ENCODE measurements at regions not wholly inside any gene's neighbourhood (a gene's known extent, or its start where the extent isn't known, plus 50 kb on each side); places are given as distances from the start of the nearest gene placed in this dataset.

DNA sequence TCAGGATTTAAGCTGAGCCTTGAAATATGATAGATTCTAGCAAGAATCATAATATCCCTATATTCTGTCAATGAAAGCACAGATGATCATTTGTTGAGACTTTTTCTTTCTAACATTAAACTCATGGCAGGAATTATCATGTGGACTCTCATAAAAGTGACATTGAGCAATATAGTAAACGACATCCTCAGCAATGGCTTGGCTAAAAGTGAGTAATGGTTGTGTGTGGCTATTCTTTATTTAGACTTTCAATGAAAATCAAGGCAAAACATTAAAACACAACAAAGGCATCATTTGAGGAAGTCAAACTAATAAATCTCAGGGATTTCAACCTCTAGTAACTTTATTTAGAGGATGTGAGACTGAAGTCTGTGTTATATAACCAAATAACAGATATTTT, 257.8 kb upstream of the ADGRL4 start:
- TF ChIP-seq, protein P1, sequence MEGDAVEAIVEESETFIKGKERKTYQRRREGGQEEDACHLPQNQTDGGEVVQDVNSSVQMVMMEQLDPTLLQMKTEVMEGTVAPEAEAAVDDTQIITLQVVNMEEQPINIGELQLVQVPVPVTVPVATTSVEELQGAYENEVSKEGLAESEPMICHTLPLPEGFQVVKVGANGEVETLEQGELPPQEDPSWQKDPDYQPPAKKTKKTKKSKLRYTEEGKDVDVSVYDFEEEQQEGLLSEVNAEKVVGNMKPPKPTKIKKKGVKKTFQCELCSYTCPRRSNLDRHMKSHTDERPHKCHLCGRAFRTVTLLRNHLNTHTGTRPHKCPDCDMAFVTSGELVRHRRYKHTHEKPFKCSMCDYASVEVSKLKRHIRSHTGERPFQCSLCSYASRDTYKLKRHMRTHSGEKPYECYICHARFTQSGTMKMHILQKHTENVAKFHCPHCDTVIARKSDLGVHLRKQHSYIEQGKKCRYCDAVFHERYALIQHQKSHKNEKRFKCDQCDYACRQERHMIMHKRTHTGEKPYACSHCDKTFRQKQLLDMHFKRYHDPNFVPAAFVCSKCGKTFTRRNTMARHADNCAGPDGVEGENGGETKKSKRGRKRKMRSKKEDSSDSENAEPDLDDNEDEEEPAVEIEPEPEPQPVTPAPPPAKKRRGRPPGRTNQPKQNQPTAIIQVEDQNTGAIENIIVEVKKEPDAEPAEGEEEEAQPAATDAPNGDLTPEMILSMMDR (CRISPR knock-in tag; IDR thresholded peaks at IDR 0.05) = no peak
- TF ChIP-seq ESRRA (CRISPR knock-in tag; IDR thresholded peaks at IDR 0.05; ENCODE audit: low read depth) (no peak), SMAD1 (CRISPR knock-in tag; IDR thresholded peaks at IDR 0.05; ENCODE audit: borderline replicate concordance, low read depth) (no peak), ARHGAP35 (CRISPR knock-in tag; IDR thresholded peaks at IDR 0.05; ENCODE audit: borderline replicate concordance) (no peak)

Measured in HepG2 (cell line).